ENCODE measurements at regions not wholly inside any gene's neighbourhood (a gene's known extent, or its start where the extent isn't known, plus 50 kb on each side); places are given as distances from the start of the nearest gene placed in this dataset.

GRCh38 chr4:20378181-20378580 lies 126.5 kb downstream of the SLIT2 start:
- TF ChIP-seq EZH2 (IDR thresholded peaks at IDR 0.05) (no peak), POLR2AphosphoS5 (IDR thresholded peaks at IDR 0.05; ENCODE audit: borderline replicate concordance, low read depth, low read length) (no peak), FOXP2 (optimal IDR thresholded peaks at IDR 0.05; ENCODE audit: control extremely low read depth, extremely low read length, insufficient read depth) (no peak)

Measured in SK-N-MC (cell line).